Erythroblast (primary cell): ENCODE measurements at regions not wholly inside any gene's neighbourhood (a gene's known extent, or its start where the extent isn't known, plus 50 kb on each side); places are given as distances from the start of the nearest gene placed in this dataset.

Experiments used
- GATA1 ChIP-seq: IDR thresholded peaks from 2 replicates; pipeline ENCODE4 v1.6.1; 2011; ENCODE audit warnings: low read depth, mild to moderate bottlenecking, control low read depth, low read length, moderate library complexity
- POLR2A ChIP-seq: IDR thresholded peaks from 2 replicates; pipeline ENCODE4 v1.6.1; 2011; ENCODE audit warnings: mild to moderate bottlenecking, low read length

DNA sequence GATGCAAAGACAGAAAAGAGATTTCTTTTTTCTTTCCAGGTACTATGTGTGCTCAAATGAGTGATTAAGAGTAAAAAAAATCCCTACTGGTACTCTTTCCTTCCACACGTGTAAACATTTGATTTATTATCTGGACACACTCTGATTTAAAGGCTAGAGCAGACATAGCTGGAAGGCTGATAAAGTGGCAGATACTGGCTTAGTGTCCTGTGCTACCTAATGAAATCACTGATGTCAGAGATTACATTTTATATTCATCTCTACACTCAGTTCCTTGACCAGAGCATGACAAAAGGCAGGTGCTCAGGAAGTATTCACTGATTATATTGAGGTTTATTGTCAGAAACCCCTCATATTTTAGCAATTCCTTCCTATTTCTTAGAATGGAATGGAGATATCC, 136.6 kb upstream of the SLC38A2 start:
- TF ChIP-seq POLR2A = no peak
- no peak for TF ChIP-seq GATA1
